DMS79 (cell line): ENCODE measurements at regions not wholly inside any gene's neighbourhood (a gene's known extent, or its start where the extent isn't known, plus 50 kb on each side); places are given as distances from the start of the nearest gene placed in this dataset.

ENCODE experiments used
- DNase-seq: peaks from one replicate; lab custom pipeline; 2025; lab: John Stamatoyannopoulos, UW

GRCh38 chr2:83561592-83561991 lies 897.5 kb downstream of the SUCLG1 start:
- no peak for DNase-seq

- DNase-seq = no peak
Measured at GRCh38 chr2:83536556-83536955, 922.5 kb downstream of the SUCLG1 start.

- DNase-seq = no peak
Measured at GRCh38 chr2:83534416-83534815, 924.7 kb downstream of the SUCLG1 start.

- no peak for DNase-seq
Measured at GRCh38 chr2:83531206-83531826, 927.8 kb downstream of the SUCLG1 start.

- DNase-seq = no peak
Measured at GRCh38 chr2:83528767-83529166, 930.3 kb downstream of the SUCLG1 start.

- no peak for DNase-seq
Measured at GRCh38 chr2:83522891-83523493, 936.1 kb downstream of the SUCLG1 start.

GRCh38 chr2:83517727-83518368 lies 941.2 kb downstream of the SUCLG1 start:
- no peak for DNase-seq

- no peak for DNase-seq
Measured at GRCh38 chr2:83516503-83516902, 942.6 kb downstream of the SUCLG1 start.

- no peak for DNase-seq
Measured at GRCh38 chr2:83487451-83487850, 971.6 kb downstream of the SUCLG1 start.

- no peak for DNase-seq
Measured at GRCh38 chr2:83481436-83481835, 977.6 kb downstream of the SUCLG1 start.

GRCh38 chr2:83478037-83478436 lies 981.0 kb downstream of the SUCLG1 start:
- DNase-seq = no peak

GRCh38 chr2:83475371-83475770 lies 983.7 kb downstream of the SUCLG1 start:
- DNase-seq = no peak

GRCh38 chr2:83471655-83472054 lies 987.4 kb downstream of the SUCLG1 start:
- peak; percentile 3 for DNase-seq

- DNase-seq = no peak
Measured at GRCh38 chr2:83470928-83471327, 988.2 kb downstream of the SUCLG1 start.

GRCh38 chr2:83464444-83464843 lies 994.6 kb downstream of the SUCLG1 start:
- no peak for DNase-seq

GRCh38 chr2:83462881-83463280 lies 996.2 kb downstream of the SUCLG1 start:
- no peak for DNase-seq

GRCh38 chr2:83461135-83461534 lies 997.9 kb downstream of the SUCLG1 start:
- DNase-seq = no peak

GRCh38 chr2:83459456-83459855 lies 999.6 kb downstream of the SUCLG1 start:
- DNase-seq = no peak

- no peak for DNase-seq
Measured at GRCh38 chr2:83435989-83436388, 1023.1 kb downstream of the SUCLG1 start.

- no peak for DNase-seq
Measured at GRCh38 chr2:83420993-83421392, 1038.1 kb downstream of the SUCLG1 start.

- no peak for DNase-seq
Measured at GRCh38 chr2:83394134-83394904, 1064.8 kb downstream of the SUCLG1 start.

- no peak for DNase-seq
Measured at GRCh38 chr2:83388804-83389203, 1070.3 kb downstream of the SUCLG1 start.

GRCh38 chr2:83386549-83386948 lies 1072.5 kb downstream of the SUCLG1 start:
- DNase-seq = no peak
